ENCODE measurements at regions not wholly inside any gene's neighbourhood (a gene's known extent, or its start where the extent isn't known, plus 50 kb on each side); places are given as distances from the start of the nearest gene placed in this dataset.

GRCh38 chrX:112968351-112969133, 127.9 kb upstream of the AMOT start:
- Histone ChIP-seq H3K27ac (ENCODE audit: low read length) (no peak overlapping the region), H3K9me3 (ENCODE audit: control insufficient read depth, insufficient read depth, low read length) (no peaks in the 10 kb centered on the region), H3K36me3 (ENCODE audit: control insufficient read depth, insufficient read depth, low read length) (no peaks in the 10 kb centered on the region), H3K4me1 (ENCODE audit: control insufficient read depth, insufficient read depth, low read length) (no peaks in the 10 kb centered on the region), H3K27me3 (ENCODE audit: control insufficient read depth, insufficient read depth, low read length) (no peaks in the 10 kb centered on the region), H3K4me3 (ENCODE audit: low read length) (no peak overlapping the region)
- no peak for DNase-seq (ENCODE audit: low read depth, low spot score)
- WGBS (ENCODE audit: insufficient coverage, insufficient read length), result no CpG with 5 or more reads among the region's 2 CpGs

DNA sequence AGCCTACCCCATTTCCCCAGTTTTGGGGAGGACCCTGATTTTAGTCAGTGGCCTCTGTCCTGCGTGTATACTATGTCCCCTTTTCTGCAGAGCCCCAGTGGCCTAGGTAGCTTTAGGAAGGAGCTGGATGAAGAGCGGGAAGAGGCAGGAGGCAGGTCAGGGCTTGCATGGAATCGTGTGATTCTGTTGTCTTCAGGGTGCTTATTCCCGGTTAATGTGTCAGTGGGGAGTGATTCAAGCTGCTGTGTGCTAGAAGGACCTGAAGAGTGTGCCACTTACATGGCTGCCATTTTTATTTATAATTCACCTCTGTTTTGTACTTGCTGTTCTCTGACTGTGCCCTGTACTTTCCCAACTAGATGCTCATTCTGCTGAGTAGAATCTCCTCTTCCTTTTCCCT, 127.3 kb upstream of the AMOT start:
- H3K4me1 ChIP-seq (ENCODE audit: control insufficient read depth, insufficient read depth, low read length), result no peaks in the 10 kb centered on the region
- no peaks in the 10 kb centered on the region for H3K27me3 ChIP-seq (ENCODE audit: control insufficient read depth, insufficient read depth, low read length)
- H3K27ac ChIP-seq (ENCODE audit: low read length), result no peak overlapping the region
- no CpG with 5 or more reads among the region's 4 CpGs for WGBS (ENCODE audit: insufficient coverage, insufficient read length)
- H3K36me3 ChIP-seq (ENCODE audit: control insufficient read depth, insufficient read depth, low read length), result no peaks in the 10 kb centered on the region
- DNase-seq (ENCODE audit: low read depth, low spot score), result no peak
- H3K4me3 ChIP-seq (ENCODE audit: low read length), result no peak overlapping the region
- H3K9me3 ChIP-seq (ENCODE audit: control insufficient read depth, insufficient read depth, low read length), result no peaks in the 10 kb centered on the region

GRCh38 chrX:112967341-112967740, 126.7 kb upstream of the AMOT start:
- Histone ChIP-seq H3K9me3 (ENCODE audit: control insufficient read depth, insufficient read depth, low read length) (no peaks in the 10 kb centered on the region), H3K27me3 (ENCODE audit: control insufficient read depth, insufficient read depth, low read length) (no peaks in the 10 kb centered on the region), H3K27ac (ENCODE audit: low read length) (no peak overlapping the region), H3K4me1 (ENCODE audit: control insufficient read depth, insufficient read depth, low read length) (no peaks in the 10 kb centered on the region), H3K4me3 (ENCODE audit: low read length) (no peak overlapping the region), H3K36me3 (ENCODE audit: control insufficient read depth, insufficient read depth, low read length) (no peaks in the 10 kb centered on the region)
- WGBS (ENCODE audit: insufficient coverage, insufficient read length), result no CpG with 5 or more reads among the region's 1 CpG
- DNase-seq (ENCODE audit: low read depth, low spot score), result no peak

GRCh38 chrX:112961981-112962380, 121.3 kb upstream of the AMOT start:
- Histone ChIP-seq H3K4me3 (ENCODE audit: low read length) (no peak overlapping the region), H3K27ac (ENCODE audit: low read length) (no peak overlapping the region), H3K9me3 (ENCODE audit: control insufficient read depth, insufficient read depth, low read length) (no peaks in the 10 kb centered on the region), H3K36me3 (ENCODE audit: control insufficient read depth, insufficient read depth, low read length) (no peaks in the 10 kb centered on the region), H3K27me3 (ENCODE audit: control insufficient read depth, insufficient read depth, low read length) (no peaks in the 10 kb centered on the region), H3K4me1 (ENCODE audit: control insufficient read depth, insufficient read depth, low read length) (no peaks in the 10 kb centered on the region)
- DNase-seq (ENCODE audit: low read depth, low spot score), result no peak

GRCh38 chrX:112947981-112948615, 107.5 kb upstream of the AMOT start:
- DNase-seq (ENCODE audit: low read depth, low spot score), result no peak
- H3K9me3 ChIP-seq (ENCODE audit: control insufficient read depth, insufficient read depth, low read length), result no peaks in the 10 kb centered on the region
- no peak overlapping the region for H3K27ac ChIP-seq (ENCODE audit: low read length)
- H3K36me3 ChIP-seq (ENCODE audit: control insufficient read depth, insufficient read depth, low read length), result no peaks in the 10 kb centered on the region
- WGBS (ENCODE audit: insufficient coverage, insufficient read length), result no CpG with 5 or more reads among the region's 2 CpGs
- H3K4me3 ChIP-seq (ENCODE audit: low read length), result no peak overlapping the region
- H3K27me3 ChIP-seq (ENCODE audit: control insufficient read depth, insufficient read depth, low read length), result no peaks in the 10 kb centered on the region
- H3K4me1 ChIP-seq (ENCODE audit: control insufficient read depth, insufficient read depth, low read length), result no peaks in the 10 kb centered on the region

DNA sequence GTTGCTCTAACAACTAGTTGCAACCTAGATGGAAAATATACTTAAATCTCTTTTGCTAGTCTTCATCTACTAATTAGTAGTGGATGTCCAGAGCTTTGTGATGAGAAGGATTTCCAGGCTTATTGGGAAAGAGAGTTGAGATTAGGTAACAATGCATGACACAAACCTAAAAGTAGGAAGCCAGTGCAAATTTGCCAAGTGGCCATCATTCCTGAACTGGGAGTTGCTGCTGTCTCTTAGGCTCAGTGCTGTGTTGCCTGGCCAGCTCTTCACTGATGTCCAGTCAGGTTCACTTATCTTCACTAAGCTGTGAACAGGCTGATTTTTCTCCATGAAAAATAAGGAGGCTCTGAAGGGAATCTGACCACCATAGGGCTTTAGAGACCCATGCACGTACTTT, 105.6 kb upstream of the AMOT start:
- H3K27me3 ChIP-seq (ENCODE audit: control insufficient read depth, insufficient read depth, low read length), result no peaks in the 10 kb centered on the region
- no peak overlapping the region for H3K27ac ChIP-seq (ENCODE audit: low read length)
- no peaks in the 10 kb centered on the region for H3K9me3 ChIP-seq (ENCODE audit: control insufficient read depth, insufficient read depth, low read length)
- no peak overlapping the region for H3K4me3 ChIP-seq (ENCODE audit: low read length)
- H3K4me1 ChIP-seq (ENCODE audit: control insufficient read depth, insufficient read depth, low read length), result no peaks in the 10 kb centered on the region
- no peak for DNase-seq (ENCODE audit: low read depth, low spot score)
- WGBS (ENCODE audit: insufficient coverage, insufficient read length), result no CpG with 5 or more reads among the region's 1 CpG
- H3K36me3 ChIP-seq (ENCODE audit: control insufficient read depth, insufficient read depth, low read length), result no peaks in the 10 kb centered on the region

DNA sequence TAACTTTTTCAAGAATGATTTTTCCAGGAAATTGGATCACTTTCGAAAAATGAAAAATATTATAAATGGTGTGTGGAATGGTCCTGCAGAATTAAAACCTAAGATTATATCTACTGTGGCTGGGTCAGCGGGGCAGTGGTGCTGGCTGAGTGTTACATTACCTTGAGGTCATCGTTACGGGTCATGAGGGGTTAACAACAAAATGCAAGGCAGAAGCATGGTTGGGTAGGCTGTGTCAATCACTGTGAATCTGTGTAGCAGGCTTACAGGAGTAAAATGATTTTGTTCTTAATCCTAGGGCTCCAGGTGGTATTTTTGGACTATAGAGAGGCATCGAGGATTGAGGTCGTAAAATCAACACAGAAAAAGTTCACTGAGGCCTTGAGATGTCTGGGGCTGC, 105.2 kb upstream of the AMOT start:
- DNase-seq (ENCODE audit: low read depth, low spot score), result no peak
- no peaks in the 10 kb centered on the region for H3K9me3 ChIP-seq (ENCODE audit: control insufficient read depth, insufficient read depth, low read length)
- no peak overlapping the region for H3K27ac ChIP-seq (ENCODE audit: low read length)
- no peaks in the 10 kb centered on the region for H3K4me1 ChIP-seq (ENCODE audit: control insufficient read depth, insufficient read depth, low read length)
- H3K36me3 ChIP-seq (ENCODE audit: control insufficient read depth, insufficient read depth, low read length), result no peaks in the 10 kb centered on the region
- no peak overlapping the region for H3K4me3 ChIP-seq (ENCODE audit: low read length)
- H3K27me3 ChIP-seq (ENCODE audit: control insufficient read depth, insufficient read depth, low read length), result no peaks in the 10 kb centered on the region
- WGBS (ENCODE audit: insufficient coverage, insufficient read length), result no CpG with 5 or more reads among the region's 6 CpGs

DNA sequence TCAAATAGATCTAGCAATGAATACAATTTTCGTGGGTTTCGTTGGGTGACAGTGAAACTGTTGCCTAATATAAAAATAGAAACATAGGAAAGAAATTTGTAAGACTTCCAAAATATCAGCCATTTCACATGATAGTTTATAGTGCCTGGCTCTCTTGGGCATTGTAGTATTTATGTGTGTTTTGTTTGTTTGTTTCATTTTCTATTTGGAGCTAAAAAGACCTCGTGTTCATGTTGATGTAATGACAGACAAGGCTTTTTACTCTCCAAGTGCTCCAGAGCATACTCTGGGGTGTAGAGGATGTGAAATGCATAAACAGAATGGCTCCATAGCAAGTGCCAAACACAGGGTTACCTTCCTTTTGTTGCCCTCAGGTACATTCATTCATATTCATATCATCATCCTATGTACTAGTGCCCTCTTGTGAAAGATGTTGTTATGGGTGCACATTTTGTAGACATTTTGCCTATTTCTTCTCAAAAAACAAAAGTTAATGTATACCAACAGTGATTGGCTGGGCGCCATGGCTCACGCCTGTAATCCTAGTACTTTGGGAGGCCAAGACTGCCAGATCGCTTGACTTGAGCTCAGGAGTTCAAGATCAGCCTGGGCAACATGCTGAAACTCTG, 100.7 kb upstream of the AMOT start:
- no peak for DNase-seq (ENCODE audit: low read depth, low spot score)
- no CpG with 5 or more reads among the region's 6 CpGs for whole genome bisulfite sequencing (ENCODE audit: insufficient coverage, insufficient read length)
- no peaks in the 10 kb centered on the region for H3K9me3 ChIP-seq (ENCODE audit: control insufficient read depth, insufficient read depth, low read length)
- no peaks in the 10 kb centered on the region for H3K36me3 ChIP-seq (ENCODE audit: control insufficient read depth, insufficient read depth, low read length)
- H3K27ac ChIP-seq (ENCODE audit: low read length), result no peak overlapping the region
- H3K27me3 ChIP-seq (ENCODE audit: control insufficient read depth, insufficient read depth, low read length), result no peaks in the 10 kb centered on the region
- no peak overlapping the region for H3K4me3 ChIP-seq (ENCODE audit: low read length)
- H3K4me1 ChIP-seq (ENCODE audit: control insufficient read depth, insufficient read depth, low read length), result no peaks in the 10 kb centered on the region

- H3K27me3 ChIP-seq (ENCODE audit: control insufficient read depth, insufficient read depth, low read length), result no peaks in the 10 kb centered on the region
- H3K4me1 ChIP-seq (ENCODE audit: control insufficient read depth, insufficient read depth, low read length), result no peaks in the 10 kb centered on the region
- no peak overlapping the region for H3K4me3 ChIP-seq (ENCODE audit: low read length)
- no CpG with 5 or more reads among the region's 1 CpG for WGBS (ENCODE audit: insufficient coverage, insufficient read length)
- no peak for DNase-seq (ENCODE audit: low read depth, low spot score)
- H3K36me3 ChIP-seq (ENCODE audit: control insufficient read depth, insufficient read depth, low read length), result no peaks in the 10 kb centered on the region
- no peak overlapping the region for H3K27ac ChIP-seq (ENCODE audit: low read length)
- H3K9me3 ChIP-seq (ENCODE audit: control insufficient read depth, insufficient read depth, low read length), result no peaks in the 10 kb centered on the region
These were observed 94.4 kb upstream of the AMOT start for GRCh38 chrX:112935029-112935428.

GRCh38 chrX:112931900-112932299, 91.3 kb upstream of the AMOT start:
- no peak for DNase-seq (ENCODE audit: low read depth, low spot score)
- Histone ChIP-seq H3K4me1 (ENCODE audit: control insufficient read depth, insufficient read depth, low read length) (no peaks in the 10 kb centered on the region), H3K36me3 (ENCODE audit: control insufficient read depth, insufficient read depth, low read length) (no peaks in the 10 kb centered on the region), H3K27ac (ENCODE audit: low read length) (no peak overlapping the region), H3K4me3 (ENCODE audit: low read length) (no peak overlapping the region), H3K27me3 (ENCODE audit: control insufficient read depth, insufficient read depth, low read length) (no peaks in the 10 kb centered on the region), H3K9me3 (ENCODE audit: control insufficient read depth, insufficient read depth, low read length) (no peaks in the 10 kb centered on the region)
- WGBS (ENCODE audit: insufficient coverage, insufficient read length), result no CpG with 5 or more reads among the region's 3 CpGs
